ENCODE measurements at regions not wholly inside any gene's neighbourhood (a gene's known extent, or its start where the extent isn't known, plus 50 kb on each side); places are given as distances from the start of the nearest gene placed in this dataset.

- TF ChIP-seq CTCF (IDR thresholded peaks at IDR 0.05) (no peak), POLR2AphosphoS5 (IDR thresholded peaks at IDR 0.05) (no peak)
Measured at GRCh38 chr13:71056581-71056980, 810.4 kb downstream of the DACH1 start.

Measured in esophagus muscularis mucosa (tissue), 3 donors.